SK-N-SH (cell line): ENCODE measurements at regions not wholly inside any gene's neighbourhood (a gene's known extent, or its start where the extent isn't known, plus 50 kb on each side); places are given as distances from the start of the nearest gene placed in this dataset.

Experiments used
- CTCF ChIA-PET: fragments of 300-600, 350-600 bp; formaldehyde crosslinking; extraction: SDS; loops from one replicate; lab custom pipeline; 2021; lab: Yijun Ruan, JAX
- POLR2A ChIA-PET: fragments of 350-600 bp; sonication (Branson Sonifier 250); formaldehyde crosslinking; extraction: SDS; loops from one replicate; lab custom pipeline; 2020; ENCODE audit warnings: antibody characterized with exemption, inconsistent platforms; lab: Yijun Ruan, JAX
- DNase-seq: peaks from one replicate; pipeline ENCODE4 v3.0.0; 2012
- H2AFZ ChIP-seq: fragments of 200-600 bp; sonication (generic); 2 replicates; pipeline ENCODE4 v1.8.1; 2016; ENCODE audit warnings: antibody characterized with exemption, mild to moderate bottlenecking, low read depth
- H3F3A ChIP-seq: fragments of 200-600 bp; sonication (generic); replicated peaks from 2 replicates; pipeline ENCODE3; 2016; ENCODE audit warnings: antibody characterized with exemption, mild to moderate bottlenecking; ENCODE audit not compliant: insufficient read depth
- H3K27ac ChIP-seq, 2 experiments: fragments of 200-500 bp in 1 of 2; fragments of 200-600 bp in 1 of 2; sonication (Bioruptor generic) in 1 of 2; sonication (generic), shearing (Covaris generic) in 1 of 2; 2 replicates each; pipeline versions ENCODE4 v1.5.1 to v1.6.1; 2014 to 2016; ENCODE audit warnings: low read depth in 2 of 2, inconsistent platforms in 1 of 2, low read length in 1 of 2, mild to moderate bottlenecking in 1 of 2, mixed read lengths in 1 of 2
- H3K27me3 ChIP-seq: fragments of 200-600 bp; sonication (generic), shearing (Covaris generic); 2 replicates; pipeline ENCODE4 v1.6.1; 2016; ENCODE audit warnings: mixed run types; ENCODE audit not compliant: insufficient read depth
- H3K36me3 ChIP-seq, 2 experiments: fragments of 200-500 bp in 1 of 2; fragments of 200-600 bp in 1 of 2; sonication (Bioruptor generic) in 1 of 2; sonication (generic) in 1 of 2; replicated peaks in 1 of 2; 2 replicates each; pipeline versions ENCODE3 to v1.5.1; 2014 to 2016; ENCODE audit warnings: low read length in 1 of 2, mild to moderate bottlenecking in 1 of 2; ENCODE audit not compliant: insufficient read depth in 2 of 2, control insufficient read depth in 1 of 2
- H3K4me1 ChIP-seq, 2 experiments: fragments of 200-500 bp in 1 of 2; fragments of 200-600 bp in 1 of 2; sonication (Bioruptor generic) in 1 of 2; sonication (generic), shearing (Covaris generic) in 1 of 2; 2 replicates each; pipeline versions ENCODE4 v1.5.1 to v1.6.1; 2014 to 2016; ENCODE audit warnings: low read depth in 1 of 2, low read length in 1 of 2, mixed run types in 1 of 2; ENCODE audit not compliant: insufficient read depth in 2 of 2, control insufficient read depth in 1 of 2
- H3K4me2 ChIP-seq: fragments of 200-600 bp; sonication (generic), shearing (Covaris generic); 2 replicates; pipeline ENCODE4 v1.6.1; 2017; ENCODE audit warnings: mixed run types
- H3K4me3 ChIP-seq, 2 experiments: fragments of 200-500 bp in 1 of 2; fragments of 200-600 bp in 1 of 2; sonication (Bioruptor generic) in 1 of 2; sonication (generic), shearing (Covaris generic) in 1 of 2; 2 replicates each; pipeline versions ENCODE4 v1.5.1 to v1.8.1; 2014 to 2016; ENCODE audit warnings: low read depth in 2 of 2, inconsistent platforms in 1 of 2, low read length in 1 of 2, mild to moderate bottlenecking in 1 of 2, mixed read lengths in 1 of 2, moderate library complexity in 1 of 2
- H3K79me2 ChIP-seq: fragments of 200-600 bp; sonication (generic); 2 replicates; pipeline ENCODE4 v1.8.1; 2017; ENCODE audit warnings: mild to moderate bottlenecking; ENCODE audit not compliant: insufficient read depth
- H3K9ac ChIP-seq: fragments of 200-600 bp; sonication (generic); 2 replicates; pipeline ENCODE4 v1.6.1; 2017; ENCODE audit warnings: mixed run types
- H3K9me2 ChIP-seq: fragments of 200-600 bp; sonication (generic); 2 replicates; pipeline ENCODE4 v1.6.1; 2017; ENCODE audit warnings: mixed run types
- H3K9me3 ChIP-seq: fragments of 200-600 bp; sonication (generic); 2 replicates; pipeline ENCODE4 v1.6.1; 2017; ENCODE audit warnings: mixed run types, mild to moderate bottlenecking, moderate library complexity
- H4K20me1 ChIP-seq: fragments of 200-600 bp; sonication (generic); 2 replicates; pipeline ENCODE4 v1.6.1; 2017; ENCODE audit warnings: mild to moderate bottlenecking, mixed run types; ENCODE audit not compliant: insufficient read depth
- CHD2 ChIP-seq: fragments of 150-350 bp; IDR thresholded peaks from 2 replicates; pipeline ENCODE4 v1.6.1; 2018; ENCODE audit warnings: low read length; ENCODE audit not compliant: partially characterized antibody
- EP300 ChIP-seq, 2 experiments: IDR thresholded peaks; 2 replicates each; pipeline versions ENCODE4 v1.4.0 to v1.6.1; 2012; ENCODE audit warnings: borderline replicate concordance in 1 of 2, low read depth in 1 of 2, low read length in 1 of 2
- EZH2phosphoT487 ChIP-seq: fragments of 200-600 bp; sonication (generic); IDR thresholded peaks from 2 replicates; pipeline ENCODE4 v1.6.1; 2017; ENCODE audit warnings: low read depth, mixed run types, mild to moderate bottlenecking, antibody characterized with exemption, moderate library complexity, borderline replicate concordance
- FOSL2 ChIP-seq: IDR thresholded peaks from 2 replicates; pipeline ENCODE4 v1.4.0; 2012; ENCODE audit warnings: low read depth, mild to moderate bottlenecking, moderate library complexity, borderline replicate concordance
- FOXJ3 ChIP-seq: sonication (generic); formaldehyde crosslinking; IDR thresholded peaks from 2 replicates; pipeline ENCODE4 v1.5.1; 2020; ENCODE audit warnings: mild to moderate bottlenecking, missing genetic modification reagents
- FOXM1 ChIP-seq: IDR thresholded peaks from 2 replicates; pipeline ENCODE4 v1.4.0; 2012; ENCODE audit warnings: low read depth, mild to moderate bottlenecking
- GABPA ChIP-seq: IDR thresholded peaks from 2 replicates; pipeline ENCODE4 v1.4.0; 2012; ENCODE audit warnings: low read depth, mild to moderate bottlenecking
- GATA2 ChIP-seq: sonication (generic); formaldehyde crosslinking; IDR thresholded peaks from 2 replicates; pipeline ENCODE4 v1.5.0; 2020; ENCODE audit warnings: mild to moderate bottlenecking, missing genetic modification reagents
- JUND ChIP-seq: IDR thresholded peaks from 2 replicates; pipeline ENCODE4 v1.4.0; 2012
- MEF2A ChIP-seq: IDR thresholded peaks from 2 replicates; pipeline ENCODE4 v1.4.0; 2012; ENCODE audit warnings: low read depth, borderline replicate concordance
- MXI1 ChIP-seq: IDR thresholded peaks from 2 replicates; pipeline ENCODE4 v1.6.1; 2012; ENCODE audit warnings: mild to moderate bottlenecking, low read depth, low read length, improper control_type of control experiment
- NFIC ChIP-seq: IDR thresholded peaks from 2 replicates; pipeline ENCODE4 v1.4.0; 2012; ENCODE audit warnings: borderline replicate concordance
- NRF1 ChIP-seq: IDR thresholded peaks from 2 replicates; pipeline ENCODE4 v1.6.1; 2012; ENCODE audit warnings: low read depth, mild to moderate bottlenecking, low read length
- POLR2AphosphoS5 ChIP-seq: IDR thresholded peaks from 2 replicates; pipeline ENCODE4 v1.6.1; 2012; ENCODE audit warnings: low read depth, low read length
- RAD21 ChIP-seq: IDR thresholded peaks from 2 replicates; pipeline ENCODE4 v1.6.1; 2012; ENCODE audit warnings: mild to moderate bottlenecking, low read length
- RFX5 ChIP-seq: IDR thresholded peaks from 2 replicates; pipeline ENCODE4 v1.6.1; 2012; ENCODE audit warnings: mild to moderate bottlenecking, improper control_type of control experiment, low read length
- RXRA ChIP-seq: IDR thresholded peaks from 2 replicates; pipeline ENCODE4 v1.4.0; 2012; ENCODE audit warnings: low read depth, mild to moderate bottlenecking, borderline replicate concordance
- YY1 ChIP-seq: IDR thresholded peaks from 2 replicates; pipeline ENCODE4 v1.4.0; 2012; ENCODE audit warnings: low read depth, mild to moderate bottlenecking
- WGBS: methylation state at CpG from one replicate; pipeline ENCODE4 v1.1.6; 2017; ENCODE audit warnings: low lambda C conversion rate; 5-methylcytosine and 5-hydroxymethylcytosine counted together
- TF ChIP-seq, protein P1 (sequence below): fragments of 150-350 bp; IDR thresholded peaks from 2 replicates; pipeline ENCODE4 v1.6.1; 2017; ENCODE audit warnings: antibody characterized with exemption, low read length, low read depth, borderline replicate concordance
- TF ChIP-seq, protein P2 (sequence below): fragments of 150-350 bp; IDR thresholded peaks from 2 replicates; pipeline ENCODE4 v1.6.1; 2016; ENCODE audit warnings: mild to moderate bottlenecking, low read depth, low read length
- TF ChIP-seq, protein P3 (sequence below): IDR thresholded peaks from 2 replicates; pipeline ENCODE4 v1.4.0; 2012; ENCODE audit warnings: low read depth, borderline replicate concordance

DNA sequence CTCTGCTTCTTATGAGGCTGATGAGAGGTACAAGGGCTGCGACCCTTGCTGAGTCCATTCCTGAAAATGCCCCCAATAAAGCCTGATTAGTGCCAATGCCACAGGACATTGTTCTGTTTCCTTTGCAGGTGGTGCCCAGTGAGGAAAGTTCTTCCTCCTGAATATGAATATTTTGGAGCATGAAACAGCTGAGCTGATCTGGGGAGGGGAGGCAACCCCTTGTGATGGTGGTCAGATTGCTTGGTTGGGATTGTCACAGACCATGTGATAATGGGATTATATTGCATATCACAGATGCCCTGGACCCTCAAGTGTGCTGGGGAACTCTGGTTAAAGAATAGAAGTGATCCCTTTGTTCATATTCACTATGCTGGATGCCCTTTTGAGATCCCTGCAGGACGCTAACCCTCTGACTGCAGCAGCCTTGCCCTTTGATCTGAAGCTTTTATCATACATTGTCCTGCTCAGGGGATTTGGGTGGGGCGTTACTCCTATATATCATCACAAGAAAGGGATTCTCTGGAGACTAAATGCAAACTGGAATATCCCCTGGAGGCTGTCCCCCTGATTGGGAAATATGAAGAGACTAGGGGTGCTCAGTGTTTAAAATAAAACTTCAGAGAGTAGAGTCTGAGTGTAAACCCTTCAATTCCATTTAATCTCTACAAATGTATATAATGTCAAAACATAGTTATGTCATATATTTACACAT is 76.9 kb upstream of the TOP3B start:
- Histone ChIP-seq H3K4me1 (no peaks in the 10 kb centered on the region), H3K79me2 (no peaks in the 10 kb centered on the region; the same call in 1 of the 2 replicates), H3K36me3 (no peaks in the 10 kb centered on the region), H3K9me2 (no peaks in the 10 kb centered on the region), H3K27me3 (peaks cover 23% of the 10 kb centered on the region; the same call in 1 of the 2 replicates), H3K27ac (no peak overlapping the region), H3K4me2 (no peak overlapping the region), H3K9me3 (no peaks in the 10 kb centered on the region), H3K9ac (no peak overlapping the region), H3K4me3 (no peak overlapping the region), H2AFZ (no peak overlapping the region), H4K20me1 (no peaks in the 10 kb centered on the region), H3F3A (no peaks in the 10 kb centered on the region)
- WGBS: 14% methylated on average over 3 of the region's 3 CpGs
- POLR2A ChIA-PET: no interaction called here
- CTCF ChIA-PET: interaction anchor here (0.7 to 5.2 kb wide), 10 partner anchors 11 to 284 kb away, joined by 3 to 32 read pairs (median 4); no protein-coding TSS in a partner anchor
- no peak for DNase-seq
- TF ChIP-seq GATA2 (CRISPR knock-in tag): no peak
- TF ChIP-seq, protein P1, sequence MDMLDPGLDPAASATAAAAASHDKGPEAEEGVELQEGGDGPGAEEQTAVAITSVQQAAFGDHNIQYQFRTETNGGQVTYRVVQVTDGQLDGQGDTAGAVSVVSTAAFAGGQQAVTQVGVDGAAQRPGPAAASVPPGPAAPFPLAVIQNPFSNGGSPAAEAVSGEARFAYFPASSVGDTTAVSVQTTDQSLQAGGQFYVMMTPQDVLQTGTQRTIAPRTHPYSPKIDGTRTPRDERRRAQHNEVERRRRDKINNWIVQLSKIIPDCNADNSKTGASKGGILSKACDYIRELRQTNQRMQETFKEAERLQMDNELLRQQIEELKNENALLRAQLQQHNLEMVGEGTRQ: no peak
- TF ChIP-seq RXRA: no peak
- TF ChIP-seq, protein P2, sequence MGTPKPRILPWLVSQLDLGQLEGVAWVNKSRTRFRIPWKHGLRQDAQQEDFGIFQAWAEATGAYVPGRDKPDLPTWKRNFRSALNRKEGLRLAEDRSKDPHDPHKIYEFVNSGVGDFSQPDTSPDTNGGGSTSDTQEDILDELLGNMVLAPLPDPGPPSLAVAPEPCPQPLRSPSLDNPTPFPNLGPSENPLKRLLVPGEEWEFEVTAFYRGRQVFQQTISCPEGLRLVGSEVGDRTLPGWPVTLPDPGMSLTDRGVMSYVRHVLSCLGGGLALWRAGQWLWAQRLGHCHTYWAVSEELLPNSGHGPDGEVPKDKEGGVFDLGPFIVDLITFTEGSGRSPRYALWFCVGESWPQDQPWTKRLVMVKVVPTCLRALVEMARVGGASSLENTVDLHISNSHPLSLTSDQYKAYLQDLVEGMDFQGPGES: no peak
- no peak for TF ChIP-seq MXI1
- TF ChIP-seq, protein P3, sequence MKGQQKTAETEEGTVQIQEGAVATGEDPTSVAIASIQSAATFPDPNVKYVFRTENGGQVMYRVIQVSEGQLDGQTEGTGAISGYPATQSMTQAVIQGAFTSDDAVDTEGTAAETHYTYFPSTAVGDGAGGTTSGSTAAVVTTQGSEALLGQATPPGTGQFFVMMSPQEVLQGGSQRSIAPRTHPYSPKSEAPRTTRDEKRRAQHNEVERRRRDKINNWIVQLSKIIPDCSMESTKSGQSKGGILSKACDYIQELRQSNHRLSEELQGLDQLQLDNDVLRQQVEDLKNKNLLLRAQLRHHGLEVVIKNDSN: no peak
- TF ChIP-seq NRF1: no peak
- TF ChIP-seq YY1: no peak
- no peak for TF ChIP-seq JUND
- TF ChIP-seq POLR2AphosphoS5: no peak
- TF ChIP-seq CHD2: no peak
- no peak for TF ChIP-seq GABPA

DNA sequence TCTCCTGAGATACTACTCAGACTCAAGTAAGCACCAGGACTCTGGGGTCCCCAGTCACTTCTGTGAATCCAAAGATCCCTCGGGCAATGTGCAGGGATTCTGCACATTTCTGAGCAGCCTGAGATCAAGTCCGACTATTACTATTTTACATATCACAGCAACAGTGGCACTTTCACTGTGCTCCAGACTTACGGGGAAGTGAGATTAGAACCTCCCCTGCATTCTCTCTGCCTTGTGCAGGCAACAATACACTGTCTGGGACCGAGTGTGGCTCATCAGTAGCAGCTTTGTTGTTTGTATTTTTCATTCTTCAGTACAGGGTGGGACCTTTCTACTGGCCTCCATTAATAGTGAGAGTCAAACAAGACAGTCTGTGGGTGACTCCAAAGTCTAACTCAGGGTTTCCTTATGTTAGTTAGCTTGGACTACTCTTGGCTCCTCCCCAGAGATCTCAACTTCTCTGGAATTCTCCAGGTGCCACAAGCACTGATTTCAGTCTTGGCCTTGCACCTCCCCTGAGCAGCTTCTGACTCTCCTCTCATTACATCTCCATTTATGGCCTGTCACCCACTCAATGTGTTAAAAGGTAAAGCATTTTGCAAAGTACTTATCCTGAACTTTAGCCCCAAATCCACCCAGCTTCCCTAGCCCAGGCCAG is 76.2 kb upstream of the TOP3B start:
- Histone ChIP-seq H3K27me3 (peaks cover 23% of the 10 kb centered on the region; the same call in 1 of the 2 replicates), H2AFZ (no peak overlapping the region), H3K36me3 (no peaks in the 10 kb centered on the region), H3K27ac (no peak overlapping the region), H3F3A (no peaks in the 10 kb centered on the region), H3K4me3 (no peak overlapping the region), H3K9me3 (no peaks in the 10 kb centered on the region), H3K4me1 (no peaks in the 10 kb centered on the region), H4K20me1 (no peaks in the 10 kb centered on the region), H3K4me2 (no peak overlapping the region), H3K9ac (no peak overlapping the region), H3K9me2 (no peaks in the 10 kb centered on the region), H3K79me2 (no peaks in the 10 kb centered on the region; the same call in 1 of the 2 replicates)
- POLR2A ChIA-PET: no interaction called here
- CTCF ChIA-PET: interaction anchor here (1.0 to 5.2 kb wide), 5 partner anchors 11 to 284 kb away, joined by 3 to 32 read pairs (median 5); no protein-coding TSS in a partner anchor
- no peak for DNase-seq
- WGBS: 13% methylated on average over 4 of the region's 4 CpGs
- TF ChIP-seq RXRA (no peak), MEF2A (no peak), GABPA (no peak), GATA2 (CRISPR knock-in tag) (no peak), EP300 (IDR thresholded peaks at IDR 0.05; ENCODE audit: borderline replicate concordance in 1 of 2, low read depth in 1 of 2, low read length in 1 of 2) (no peak), CHD2 (no peak), FOXJ3 (CRISPR knock-in tag) (no peak), FOSL2 (no peak), NFIC (no peak), RFX5 (no peak), EZH2phosphoT487 (no peak), FOXM1 (no peak), RAD21 (no peak)
- TF ChIP-seq, protein P1: no peak
- TF ChIP-seq, protein P3: no peak
